ENCODE measurements at regions not wholly inside any gene's neighbourhood (a gene's known extent, or its start where the extent isn't known, plus 50 kb on each side); places are given as distances from the start of the nearest gene placed in this dataset.

GRCh38 chr5:145163876-145164275, 671.3 kb downstream of the PRELID2 start:
- DNase-seq, result no peak

- no peak for DNase-seq
Observed at GRCh38 chr5:145162626-145163025, 672.5 kb downstream of the PRELID2 start.

- DNase-seq, result no peak
Observed at GRCh38 chr5:145161391-145161790, 673.8 kb downstream of the PRELID2 start.

GRCh38 chr5:145160679-145161078, 674.5 kb downstream of the PRELID2 start:
- DNase-seq, result no peak

- no peak for DNase-seq
Observed at GRCh38 chr5:145158730-145159129, 676.4 kb downstream of the PRELID2 start.

- no peak for DNase-seq
Observed at GRCh38 chr5:145157841-145158240, 677.3 kb downstream of the PRELID2 start.

- no peak for DNase-seq
Observed at GRCh38 chr5:145141534-145141933, 693.6 kb downstream of the PRELID2 start.

GRCh38 chr5:145130996-145131395, 704.1 kb downstream of the PRELID2 start:
- DNase-seq, result no peak

GRCh38 chr5:145129797-145130196, 705.3 kb downstream of the PRELID2 start:
- no peak for DNase-seq

GRCh38 chr5:145124806-145125205, 710.3 kb downstream of the PRELID2 start:
- no peak for DNase-seq

- DNase-seq, result no peak
Observed at GRCh38 chr5:145118611-145119010, 716.5 kb downstream of the PRELID2 start.

GRCh38 chr5:145118127-145118526, 717.0 kb downstream of the PRELID2 start:
- DNase-seq, result no peak

GRCh38 chr5:145117285-145117684, 717.9 kb downstream of the PRELID2 start:
- no peak for DNase-seq

GRCh38 chr5:145111420-145111819, 723.7 kb downstream of the PRELID2 start:
- no peak for DNase-seq

- no peak for DNase-seq
Observed at GRCh38 chr5:145110834-145111233, 724.3 kb downstream of the PRELID2 start.

GRCh38 chr5:145110181-145110580, 725.0 kb downstream of the PRELID2 start:
- no peak for DNase-seq

- DNase-seq, result no peak
Observed at GRCh38 chr5:145105384-145105783, 729.8 kb downstream of the PRELID2 start.

- no peak for DNase-seq
Observed at GRCh38 chr5:145104106-145104505, 731.0 kb downstream of the PRELID2 start.

GRCh38 chr5:145101246-145101645, 733.9 kb downstream of the PRELID2 start:
- no peak for DNase-seq

- DNase-seq, result no peak
Observed at GRCh38 chr5:145090115-145090514, 745.0 kb downstream of the PRELID2 start.

- no peak for DNase-seq
Observed at GRCh38 chr5:145084834-145085233, 750.3 kb downstream of the PRELID2 start.

- no peak for DNase-seq
Observed at GRCh38 chr5:145077028-145077427, 758.1 kb downstream of the PRELID2 start.

- no peak for DNase-seq
Observed at GRCh38 chr5:145076040-145076439, 759.1 kb downstream of the PRELID2 start.

- DNase-seq, result no peak
Observed at GRCh38 chr5:145072889-145073288, 762.3 kb downstream of the PRELID2 start.

GRCh38 chr5:145068721-145069120, 766.4 kb downstream of the PRELID2 start:
- DNase-seq, result no peak
